G401.6 (cell line): ENCODE measurements at regions not wholly inside any gene's neighbourhood (a gene's known extent, or its start where the extent isn't known, plus 50 kb on each side); places are given as distances from the start of the nearest gene placed in this dataset.

ENCODE experiments used
- FAIRE-seq: peaks from 2 replicates; lab custom pipeline; 2012; peaks lifted over from hg19 to GRCh38; lab: Jason Lieb, UNC

DNA sequence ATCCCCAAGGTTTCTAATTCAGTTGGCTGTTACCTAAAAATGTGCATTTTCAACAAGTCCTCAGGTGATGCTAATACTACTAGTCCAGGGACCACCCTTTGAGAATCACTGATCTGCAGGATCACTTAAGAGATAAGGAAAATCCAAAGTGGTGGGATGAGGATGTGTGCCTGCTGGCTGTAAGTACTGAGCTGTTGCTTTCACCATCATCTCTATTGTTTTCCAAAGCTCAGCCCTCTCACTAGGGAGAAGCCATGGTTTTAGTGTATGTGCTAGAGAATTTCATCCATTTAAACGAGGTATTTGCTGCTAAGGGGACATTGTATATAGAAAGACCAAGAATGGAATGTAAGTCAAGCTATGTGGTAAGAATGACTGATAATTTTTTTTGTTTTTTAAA is 202.3 kb downstream of the KIF21A start:
- FAIRE-seq, result no peak

DNA sequence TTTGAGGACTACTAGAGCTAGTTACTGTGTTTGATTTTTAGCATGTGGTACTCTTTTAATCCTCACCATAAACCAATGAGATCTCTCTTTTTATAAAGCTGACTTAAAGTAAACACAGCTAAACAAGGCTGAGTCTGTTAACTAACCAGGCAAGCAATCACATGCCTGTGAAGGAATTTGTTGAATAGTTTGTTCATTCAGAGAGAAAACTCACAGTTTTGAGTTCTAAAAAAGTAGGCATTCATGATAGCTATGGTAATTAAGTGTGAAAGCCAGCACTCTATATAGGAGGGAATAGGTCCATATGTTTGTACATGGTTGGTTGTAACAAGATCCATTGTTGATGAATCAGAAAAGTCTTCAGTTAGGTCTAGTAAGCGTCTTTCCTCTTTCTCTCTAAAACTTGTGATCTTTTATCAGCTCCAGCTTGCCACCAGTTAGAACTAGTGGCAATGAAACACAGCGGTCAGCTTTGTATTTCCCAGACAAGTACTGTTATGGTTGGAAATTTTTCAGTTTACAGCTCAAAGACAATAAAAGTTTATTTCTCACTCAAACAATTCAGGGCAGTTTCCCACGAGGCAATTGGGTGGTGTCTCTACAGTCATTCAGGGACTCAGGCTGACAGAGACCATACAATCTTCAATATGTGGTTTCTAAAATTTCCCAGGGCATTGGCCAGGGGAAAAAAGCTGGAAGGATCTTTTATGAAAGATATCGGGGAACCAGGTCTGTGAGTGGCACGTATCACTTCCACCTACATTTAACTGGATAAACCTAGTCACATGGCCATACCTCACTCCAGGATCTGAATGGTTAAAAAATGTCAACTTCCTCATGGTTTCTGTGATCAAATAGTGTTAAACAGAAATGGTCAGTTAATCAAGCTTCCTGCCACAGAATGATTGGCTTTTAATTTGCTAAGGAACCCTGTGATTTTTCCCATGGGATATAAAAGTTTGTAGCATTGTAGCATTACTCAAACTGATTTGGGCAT is 203.1 kb downstream of the KIF21A start:
- FAIRE-seq, result no peak

DNA sequence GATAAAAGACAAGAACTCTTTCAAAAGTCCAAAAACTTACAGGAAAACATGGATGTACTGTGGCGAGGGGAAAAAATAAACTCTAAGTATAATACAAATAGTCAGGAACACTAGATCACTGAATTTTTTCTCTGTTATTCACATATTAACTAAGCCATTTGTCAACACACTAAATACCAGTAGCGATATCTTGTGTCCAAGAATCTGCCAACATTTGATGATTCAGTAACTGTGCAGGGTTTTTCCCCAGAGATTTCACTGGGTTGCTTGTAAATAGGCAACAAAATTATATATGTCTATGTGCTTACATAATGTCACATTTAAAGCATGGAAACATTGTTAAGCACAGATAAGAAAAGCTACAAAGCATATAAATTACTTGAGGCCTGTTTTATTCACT is 205.9 kb downstream of the KIF21A start:
- no peak for FAIRE-seq

DNA sequence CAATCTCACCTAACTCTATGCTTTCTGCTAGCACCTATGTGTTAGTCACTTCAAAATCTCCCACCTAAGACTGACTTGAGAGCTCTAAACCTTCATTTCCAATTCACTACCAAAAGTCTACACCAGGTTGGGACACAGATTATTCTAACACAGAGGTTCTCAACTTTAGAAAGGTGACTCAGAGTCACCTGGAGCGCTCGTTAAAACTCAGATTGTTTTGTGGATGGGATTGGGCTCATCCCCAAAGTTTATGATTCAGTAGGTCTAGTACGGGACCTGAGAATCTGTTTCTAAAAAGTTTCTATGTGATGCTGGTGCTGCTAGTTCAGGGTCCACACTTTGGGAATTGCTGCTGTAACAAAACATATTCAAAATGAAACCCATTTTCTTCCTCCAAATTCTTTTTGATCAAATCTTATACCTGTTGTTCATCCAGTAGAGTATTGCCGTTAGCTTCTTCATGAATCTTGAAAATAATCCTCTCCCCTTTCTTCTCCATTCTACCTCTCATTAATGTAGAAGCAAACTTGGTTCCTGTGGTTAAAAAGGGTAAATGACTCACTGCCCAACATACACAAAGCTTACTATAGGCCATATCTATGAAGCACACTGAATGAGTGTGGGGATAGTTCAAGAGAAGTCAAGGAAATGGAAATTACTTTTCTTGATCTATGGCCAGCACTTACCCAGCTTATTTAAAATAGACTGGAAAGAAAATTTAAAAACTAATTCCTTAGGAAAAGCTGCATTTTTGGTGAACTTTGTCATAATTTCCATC is 206.7 kb downstream of the KIF21A start:
- no peak for FAIRE-seq

DNA sequence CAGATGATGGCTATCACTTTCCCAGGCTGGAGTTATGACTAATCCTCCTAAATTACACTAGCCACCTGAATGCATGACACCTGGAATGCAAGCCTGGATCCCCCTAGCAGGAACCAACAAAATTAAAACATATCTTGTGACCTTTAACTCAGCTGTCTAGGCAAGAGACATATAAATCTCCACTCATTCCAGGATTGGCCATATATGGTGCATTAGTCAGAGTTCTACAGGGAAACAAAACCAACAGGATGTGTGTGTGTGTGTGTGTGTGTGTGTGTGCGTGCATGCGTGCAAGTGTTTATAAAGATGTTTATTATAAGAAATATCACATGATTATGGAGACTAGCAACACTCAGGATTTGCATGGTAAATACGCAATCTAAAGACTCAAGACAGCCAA is 212.8 kb downstream of the KIF21A start:
- FAIRE-seq, result no peak

DNA sequence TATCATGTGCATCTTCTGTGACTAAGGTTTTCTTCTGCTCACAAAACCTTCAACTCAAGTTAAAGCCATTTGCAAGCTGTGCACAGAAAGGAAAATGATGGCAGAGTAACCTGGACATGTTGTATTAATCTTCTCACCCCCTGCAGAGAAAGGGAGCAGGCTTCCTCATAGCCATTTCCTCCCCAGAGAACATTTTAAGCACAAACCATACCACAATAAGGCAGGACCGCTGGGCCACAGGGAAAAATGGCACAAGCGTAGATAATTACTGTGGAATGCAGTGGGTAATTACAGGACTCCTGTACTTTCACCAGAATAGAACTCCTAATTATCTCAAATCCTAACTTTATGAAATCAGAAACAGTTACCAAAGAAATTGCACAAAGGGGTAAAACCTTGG is 215.7 kb downstream of the KIF21A start:
- no peak for FAIRE-seq

DNA sequence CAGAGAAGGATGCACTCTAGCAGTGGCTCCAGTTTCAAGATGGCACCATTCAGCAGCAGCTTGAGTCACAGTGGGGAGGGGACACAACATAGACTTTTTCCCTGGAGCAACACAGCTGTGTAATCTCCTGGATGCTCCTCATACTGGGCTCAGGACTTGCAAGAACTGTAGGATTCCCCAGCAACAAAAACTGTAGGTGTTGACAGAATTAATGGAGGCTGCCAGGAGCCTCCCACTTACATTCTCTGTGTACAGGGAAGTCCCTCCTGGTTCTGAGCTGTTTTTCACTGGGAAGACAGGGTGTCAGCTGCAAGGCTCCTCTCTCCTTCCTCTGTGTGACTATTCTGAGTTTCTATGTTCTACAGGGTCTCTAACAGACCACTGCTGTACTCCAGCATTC is 217.9 kb downstream of the KIF21A start:
- FAIRE-seq, result no peak

DNA sequence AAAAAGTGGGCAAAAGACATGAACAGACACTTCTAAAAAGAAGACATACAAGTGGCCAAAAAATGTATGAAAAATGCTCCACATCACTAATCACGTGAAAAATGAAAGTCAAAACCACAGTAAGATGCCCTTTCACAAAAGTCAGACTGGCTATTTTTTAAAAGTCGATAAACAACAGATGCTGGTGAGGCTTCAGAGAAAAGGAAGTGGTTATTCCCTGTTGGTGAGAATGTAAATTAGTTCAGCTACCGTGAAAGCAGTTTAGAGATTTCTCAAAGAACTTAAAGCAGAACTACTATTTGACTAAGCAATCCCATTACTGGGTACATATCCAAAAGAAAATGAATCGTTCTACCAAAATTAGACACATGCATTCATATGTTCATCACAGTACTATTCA is 237.0 kb downstream of the KIF21A start:
- no peak for FAIRE-seq

DNA sequence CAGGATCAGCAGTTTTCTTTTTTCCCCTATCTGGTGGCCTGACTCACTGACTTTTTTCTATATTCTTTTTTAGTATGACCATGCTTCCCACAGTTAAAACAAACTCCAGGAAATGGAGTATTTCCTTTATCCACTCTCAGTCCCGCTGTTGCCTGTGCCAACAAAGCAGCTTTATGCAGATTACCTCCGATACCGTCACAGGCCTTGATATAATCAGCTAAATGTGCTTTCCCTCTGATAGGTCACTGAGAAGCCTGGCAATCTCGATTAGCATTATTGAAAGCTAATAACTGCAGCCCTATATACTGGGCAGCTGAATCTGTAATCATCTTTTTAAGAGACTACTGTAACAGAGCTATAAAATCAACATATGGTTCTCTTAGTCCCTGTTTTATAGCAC is 243.6 kb downstream of the KIF21A start:
- no peak for FAIRE-seq

DNA sequence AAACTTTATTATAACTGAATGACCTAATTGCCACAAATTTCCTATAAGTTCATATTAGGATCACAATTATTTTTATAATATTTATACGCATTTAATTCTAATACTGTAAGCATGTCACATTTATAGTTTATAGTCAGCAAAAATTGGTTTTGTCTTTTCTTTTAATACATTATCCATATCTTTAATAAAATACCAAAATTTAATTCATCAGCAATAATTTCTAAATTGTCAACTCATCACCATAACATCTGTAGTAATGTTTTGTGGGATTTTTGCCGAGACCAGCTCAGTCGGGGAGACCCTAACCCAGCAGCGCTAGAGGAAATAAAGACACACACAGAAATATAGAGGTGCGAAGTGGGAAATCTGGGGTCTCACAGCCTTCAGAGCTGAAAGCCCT is 254.2 kb downstream of the KIF21A start:
- FAIRE-seq, result no peak

DNA sequence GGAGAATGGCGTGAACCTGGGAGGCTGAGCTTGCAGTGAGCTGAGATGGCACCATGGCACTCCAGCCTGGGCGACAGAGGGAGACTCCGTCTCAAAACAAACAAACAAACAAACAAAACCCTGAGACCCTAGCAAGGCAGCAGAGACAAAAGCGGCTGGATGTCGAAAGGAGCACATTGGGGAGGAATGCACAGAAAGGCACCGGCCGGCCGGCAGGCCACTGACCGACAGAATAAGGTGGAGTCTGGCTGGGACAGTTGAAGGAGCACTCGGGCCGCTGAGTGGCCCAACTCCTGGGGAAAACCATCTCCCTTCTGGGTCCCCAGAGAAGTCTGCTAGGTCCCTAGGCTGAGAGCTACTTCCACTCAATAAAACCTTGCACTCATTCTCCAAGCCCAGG is 256.2 kb downstream of the KIF21A start:
- FAIRE-seq, result no peak

DNA sequence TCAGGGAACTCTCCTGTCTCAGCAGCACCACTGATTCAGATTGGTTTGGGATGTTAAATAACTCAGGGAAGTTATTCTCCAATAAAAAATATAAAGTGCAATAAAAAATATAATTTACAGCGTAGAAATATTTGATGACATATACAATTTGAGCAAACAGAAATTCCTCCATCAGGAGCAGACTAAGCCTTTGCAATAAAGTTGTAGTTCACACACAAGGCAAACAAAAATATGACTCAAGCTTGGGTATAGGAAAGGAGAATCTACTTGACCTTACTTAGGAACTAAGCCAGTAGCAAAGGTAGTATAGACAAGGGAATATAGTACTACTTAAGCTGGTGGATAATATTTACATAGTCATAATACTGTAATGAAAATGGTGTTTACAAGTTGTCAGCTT is 264.1 kb downstream of the KIF21A start:
- no peak for FAIRE-seq

DNA sequence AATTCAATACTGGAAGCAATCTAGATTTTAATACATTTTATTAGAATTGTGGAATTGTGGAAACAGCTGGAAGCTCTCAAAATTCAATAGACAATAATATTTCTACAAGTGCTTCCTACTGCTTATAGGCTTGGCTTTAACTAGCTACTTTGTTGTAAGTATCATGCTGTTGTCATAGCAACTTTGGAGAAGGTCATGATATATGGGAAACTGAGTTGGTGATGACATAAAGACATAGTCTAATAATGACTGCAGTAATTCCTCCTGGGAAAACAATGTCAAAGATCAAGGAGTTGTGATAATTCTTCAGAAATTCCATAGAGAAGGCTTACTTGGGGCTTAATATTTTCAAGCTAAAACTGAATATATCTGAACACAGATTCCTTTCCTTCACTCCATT is 266.6 kb downstream of the KIF21A start:
- FAIRE-seq, result no peak

DNA sequence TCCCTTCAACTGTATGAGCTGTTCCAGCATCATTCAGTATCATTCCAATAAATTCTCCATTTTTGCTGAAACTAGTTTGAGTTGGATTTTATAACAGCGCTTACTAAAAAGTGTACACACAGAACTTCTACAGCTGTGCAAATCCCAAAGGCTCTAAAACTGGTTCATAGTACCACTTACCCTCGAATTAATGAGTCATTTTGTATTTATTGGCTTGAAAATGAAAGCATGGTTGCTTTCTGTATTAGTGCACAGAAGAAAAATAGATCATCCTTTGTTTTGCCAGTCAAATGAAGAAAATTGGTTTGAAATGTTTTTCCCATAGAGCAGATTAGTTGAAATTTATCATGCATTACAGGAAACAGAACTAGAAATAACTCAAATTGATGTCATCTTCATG is 268.3 kb upstream of the CPNE8 start:
- no peak for FAIRE-seq

DNA sequence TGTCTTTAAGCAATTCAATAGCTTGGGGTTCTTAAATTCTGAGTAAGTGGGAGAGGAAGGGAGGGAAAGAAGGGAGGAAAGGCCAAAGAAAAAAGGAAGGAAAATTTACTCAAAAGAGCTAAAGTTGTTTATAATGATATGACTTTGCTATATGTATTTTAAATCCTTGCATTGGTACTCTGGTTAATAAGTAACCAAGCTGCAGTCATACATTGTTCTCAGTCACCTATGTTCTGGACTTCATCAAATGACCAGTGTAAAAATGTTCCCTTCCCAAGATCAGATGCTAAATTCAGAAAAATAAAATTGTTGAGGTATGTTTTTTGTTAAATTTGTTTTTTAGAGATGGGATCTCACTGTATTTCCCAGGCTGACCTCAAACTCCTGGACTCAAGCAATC is 259.9 kb upstream of the CPNE8 start:
- no peak for FAIRE-seq

DNA sequence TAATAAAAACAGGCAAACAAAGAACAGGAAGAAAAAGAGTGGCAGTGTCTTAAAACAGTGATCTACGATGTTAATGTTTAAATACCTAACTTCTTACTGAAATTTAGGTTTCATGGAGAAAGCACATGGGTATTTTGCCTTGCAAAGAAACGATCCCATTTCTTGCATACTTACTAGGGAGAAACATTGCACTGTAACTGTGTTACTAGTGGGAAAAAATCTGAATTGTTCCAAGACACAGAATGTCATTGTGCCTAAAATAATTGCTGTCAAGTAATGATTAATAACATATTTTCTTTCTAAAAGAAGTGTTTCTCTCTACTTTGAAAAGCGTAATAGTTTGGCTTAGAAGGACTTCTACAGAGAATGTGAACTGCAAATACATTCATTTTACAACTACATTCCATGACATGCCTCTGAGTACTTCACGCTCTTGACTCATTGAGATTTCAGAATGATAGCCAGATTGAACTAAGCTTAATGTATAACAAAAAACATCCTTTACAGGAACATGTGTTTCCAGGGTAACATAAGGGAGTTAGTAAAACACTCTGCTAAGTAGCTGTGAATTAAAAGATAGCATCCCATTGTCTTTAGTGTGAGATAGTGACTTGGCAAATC is 256.2 kb upstream of the CPNE8 start:
- no peak for FAIRE-seq

DNA sequence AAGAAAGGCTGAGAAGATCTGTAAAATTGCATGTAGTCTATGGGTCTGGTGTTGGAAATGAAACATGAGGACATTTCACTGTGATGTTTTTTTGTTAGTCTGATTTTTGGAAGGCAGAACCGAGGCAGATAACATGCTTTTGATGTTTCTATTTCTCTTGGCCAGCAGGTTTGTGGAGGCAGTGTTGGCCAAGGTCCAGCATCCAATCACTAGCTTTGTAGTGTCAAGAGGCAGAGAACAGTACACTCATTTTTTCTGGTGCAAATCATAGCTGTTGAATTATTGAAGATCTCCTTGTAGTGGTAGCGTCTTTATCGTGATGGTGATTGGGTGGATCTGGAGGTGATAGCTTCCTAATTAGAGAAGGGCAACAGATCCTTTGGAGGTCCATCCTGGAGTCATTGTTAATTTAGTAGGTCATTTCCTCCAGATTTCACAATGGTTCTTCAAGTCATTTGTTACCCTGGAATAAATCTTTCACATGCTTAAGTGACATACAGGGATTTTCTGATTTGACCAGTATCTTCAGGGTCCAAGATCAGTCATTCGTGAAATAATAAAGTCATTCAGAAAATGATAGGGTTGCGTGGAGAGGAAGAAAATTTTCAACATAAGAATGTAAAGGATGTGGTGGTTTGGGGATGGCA is 252.4 kb upstream of the CPNE8 start:
- FAIRE-seq, result no peak

DNA sequence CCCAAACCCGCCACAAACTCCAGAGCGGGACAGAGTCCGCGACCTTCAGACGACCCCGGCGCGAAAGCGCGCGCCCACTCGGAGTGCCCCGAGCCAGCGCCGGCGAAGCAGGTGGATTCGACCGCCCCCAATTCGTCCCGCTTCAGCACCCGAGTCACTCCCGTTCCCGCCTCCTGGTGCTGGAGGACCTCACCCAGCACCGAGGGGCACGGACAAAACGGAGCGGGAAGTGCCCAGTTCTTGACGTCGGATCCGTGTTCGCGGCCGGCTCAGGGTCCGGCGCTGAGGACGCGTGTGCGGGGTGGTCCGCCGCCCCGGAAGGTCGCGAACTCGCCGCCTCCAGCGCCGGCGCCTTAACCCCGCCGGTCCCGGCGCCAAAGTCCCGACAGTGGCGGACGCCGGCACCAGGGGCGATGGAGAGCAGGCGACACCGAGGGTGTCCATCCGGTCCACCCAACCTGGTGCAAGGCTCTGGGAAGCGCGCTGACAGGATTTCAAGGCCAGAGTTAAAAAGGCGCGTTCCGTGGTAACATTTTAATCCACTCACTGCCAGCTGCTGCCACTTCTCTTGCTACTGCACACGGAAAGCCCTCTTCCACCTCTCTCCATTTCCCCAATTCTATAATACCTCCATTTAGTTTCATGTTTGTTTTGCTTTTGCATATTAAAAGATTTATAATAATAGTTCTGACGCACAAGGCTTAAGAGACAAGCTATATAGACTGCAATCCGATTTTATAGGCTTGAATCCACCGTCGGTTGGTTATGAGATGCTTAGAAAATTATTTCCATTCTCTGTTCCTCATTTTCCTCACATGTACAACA is 240.0 kb upstream of the CPNE8 start:
- FAIRE-seq, result no peak

DNA sequence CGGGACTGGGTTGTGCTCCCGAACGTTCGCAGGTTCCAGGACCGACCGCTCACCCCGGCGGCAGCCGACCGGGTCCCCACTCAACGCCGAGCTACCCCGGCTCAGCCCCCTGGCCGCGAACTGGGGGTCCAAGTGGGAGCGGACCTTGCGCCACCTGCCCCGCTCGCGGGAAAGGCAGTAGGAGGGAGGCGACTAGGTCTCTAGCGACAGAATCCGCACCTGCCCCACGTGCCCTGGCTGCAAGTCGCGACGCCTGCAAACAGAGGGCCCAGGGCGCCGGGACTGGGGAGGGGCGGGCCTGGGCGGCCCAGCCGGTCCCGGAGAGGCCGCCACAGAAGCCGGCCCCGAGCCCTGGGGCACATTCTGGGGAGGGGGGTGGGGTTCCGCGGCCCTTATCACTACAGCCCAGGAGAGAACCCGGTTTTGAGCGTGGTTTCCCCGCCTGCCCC is 239.2 kb upstream of the CPNE8 start:
- FAIRE-seq, result no peak

DNA sequence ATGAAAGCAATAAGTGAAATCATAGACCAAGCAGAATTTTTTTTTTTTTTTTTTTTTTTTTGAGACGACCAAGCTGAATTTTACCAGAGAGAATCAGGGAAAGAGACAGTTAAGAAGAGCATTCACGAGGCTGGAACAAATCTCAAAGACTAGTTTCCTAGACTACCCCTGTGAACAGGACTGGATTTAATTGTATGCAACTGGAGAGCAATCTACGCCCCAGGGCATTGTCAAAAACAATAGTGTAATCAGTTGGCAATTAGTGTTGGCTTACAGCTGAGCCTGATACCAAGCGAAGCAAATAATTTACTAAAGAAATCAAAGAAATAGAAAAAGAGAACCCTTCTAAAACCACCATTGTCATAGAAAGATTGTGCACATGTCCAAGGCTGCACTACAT is 232.9 kb upstream of the CPNE8 start:
- no peak for FAIRE-seq

DNA sequence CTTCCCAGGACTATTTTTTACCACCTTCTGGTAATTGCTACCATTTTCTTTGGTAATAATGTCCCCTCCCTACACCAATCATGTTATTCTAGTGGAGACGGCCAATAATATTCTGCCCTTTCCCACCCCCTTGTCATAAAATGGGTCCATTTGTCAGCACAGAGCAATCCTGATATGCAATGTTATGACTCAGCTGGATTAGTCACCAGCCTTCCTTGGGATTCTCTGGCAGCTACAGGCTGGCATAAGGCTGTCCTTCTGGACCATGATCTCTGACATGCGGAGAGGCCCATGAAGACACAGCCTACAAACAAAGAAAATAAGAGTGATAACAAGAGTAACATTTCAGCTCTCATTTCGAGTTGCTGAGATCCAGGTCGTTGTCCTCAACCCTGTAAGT is 222.0 kb upstream of the CPNE8 start:
- no peak for FAIRE-seq

DNA sequence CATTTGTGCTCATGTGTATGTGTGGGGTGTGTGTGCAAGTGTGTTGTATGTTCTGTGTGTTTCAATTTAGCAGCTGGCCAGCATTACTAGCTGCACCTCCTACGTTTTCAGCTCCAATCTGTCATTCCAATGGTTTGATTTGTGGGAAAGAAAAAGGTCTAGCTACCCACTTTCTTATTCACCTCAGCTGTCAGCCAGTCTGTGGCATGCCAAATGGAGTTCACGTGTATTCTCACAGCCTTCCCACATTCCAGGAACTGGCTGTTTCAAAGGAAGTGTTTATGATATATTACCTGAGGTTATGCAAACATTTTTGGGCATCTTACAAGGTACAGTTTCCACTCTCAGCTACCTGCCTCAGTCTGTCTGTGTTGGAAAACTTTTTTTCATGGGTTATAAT is 220.2 kb upstream of the CPNE8 start:
- no peak for FAIRE-seq
